Calu3 (cell line): ENCODE measurements at regions not wholly inside any gene's neighbourhood (a gene's known extent, or its start where the extent isn't known, plus 50 kb on each side); places are given as distances from the start of the nearest gene placed in this dataset.

Source experiments
- BruUV-seq: library from RNA; stranded (reverse); fragments of 400-500 nt; replicated peaks from 2 replicates; lab custom pipeline; 2021; lab: Mats Ljungman, UMichigan
- CTCF ChIA-PET: fragments of 300-600 bp; sonication (Branson Sonifier 250); formaldehyde crosslinking; loops from one replicate; lab custom pipeline; 2022; ENCODE audit warnings: antibody characterized with exemption; lab: Charles Lee
- DNase-seq: peaks from one replicate; pipeline ENCODE4 v3.0.0; 2022
- H3K27ac Mint-ChIP-seq: one replicate; pipeline ENCODE4 v1.8.0; 2022; ENCODE audit warnings: mixed read lengths; ENCODE audit not compliant: unreplicated experiment
- H3K27me3 Mint-ChIP-seq: one replicate; pipeline ENCODE4 v1.8.0; 2022; ENCODE audit warnings: mixed read lengths; ENCODE audit not compliant: unreplicated experiment
- H3K36me3 Mint-ChIP-seq: one replicate; pipeline ENCODE4 v1.8.0; 2022; ENCODE audit warnings: mild to moderate bottlenecking, moderate library complexity, mixed read lengths; ENCODE audit not compliant: insufficient read depth, unreplicated experiment
- H3K4me1 Mint-ChIP-seq: one replicate; pipeline ENCODE4 v1.8.0; 2022; ENCODE audit warnings: mild to moderate bottlenecking, low read depth, mixed read lengths; ENCODE audit not compliant: unreplicated experiment
- H3K4me3 Mint-ChIP-seq: one replicate; pipeline ENCODE4 v1.8.0; 2022; ENCODE audit warnings: mild to moderate bottlenecking, low read depth, moderate library complexity, mixed read lengths; ENCODE audit not compliant: unreplicated experiment
- H3K9me3 Mint-ChIP-seq: one replicate; pipeline ENCODE4 v1.8.0; 2022; ENCODE audit warnings: low read depth, mixed read lengths; ENCODE audit not compliant: unreplicated experiment
- intact Hi-C: fragments of 100-400 bp; cut with micrococcal nuclease; formaldehyde crosslinking; loops from one replicate; pipeline ENCODE4 v1.10.0; 2022; ENCODE audit not compliant: unreplicated experiment
- TF ChIP-seq, protein P1 (sequence below): fragments of 200-600 bp; IDR thresholded peaks from one replicate; pipeline ENCODE4 v1.8.0; 2022; ENCODE audit warnings: antibody characterized with exemption; ENCODE audit not compliant: unreplicated experiment

DNA sequence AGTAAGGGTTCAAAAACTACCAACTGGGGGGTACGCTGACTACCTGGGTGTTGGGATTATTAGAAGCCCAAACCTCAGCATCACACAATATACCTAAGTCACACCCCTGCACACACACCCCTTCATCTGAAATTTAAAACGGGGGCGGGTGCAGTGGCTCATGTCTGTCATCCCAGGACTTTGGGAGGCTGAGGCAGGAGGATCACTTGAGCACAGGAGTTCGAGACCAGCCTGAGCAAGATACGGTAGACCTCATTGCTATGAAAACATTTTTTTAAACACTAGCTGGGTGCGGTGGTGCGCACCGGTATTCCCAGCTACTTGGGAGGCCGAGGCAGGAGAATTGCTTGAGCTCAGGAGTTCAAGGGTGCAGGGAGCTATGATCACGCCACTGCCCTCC lies 331.0 kb downstream of the ASMT start:
- peaks cover 6% of the 10 kb centered on the region for H3K9me3 Mint-ChIP-seq
- H3K4me3 Mint-ChIP-seq: no peak overlapping the region
- H3K27me3 Mint-ChIP-seq: no peaks in the 10 kb centered on the region
- intact Hi-C loops: no loop called here
- DNase-seq: no peak
- CTCF ChIA-PET: no interaction called here
- H3K27ac Mint-ChIP-seq: no peak overlapping the region
- no TSS peak for BruUV-seq
- TF ChIP-seq, protein P1, sequence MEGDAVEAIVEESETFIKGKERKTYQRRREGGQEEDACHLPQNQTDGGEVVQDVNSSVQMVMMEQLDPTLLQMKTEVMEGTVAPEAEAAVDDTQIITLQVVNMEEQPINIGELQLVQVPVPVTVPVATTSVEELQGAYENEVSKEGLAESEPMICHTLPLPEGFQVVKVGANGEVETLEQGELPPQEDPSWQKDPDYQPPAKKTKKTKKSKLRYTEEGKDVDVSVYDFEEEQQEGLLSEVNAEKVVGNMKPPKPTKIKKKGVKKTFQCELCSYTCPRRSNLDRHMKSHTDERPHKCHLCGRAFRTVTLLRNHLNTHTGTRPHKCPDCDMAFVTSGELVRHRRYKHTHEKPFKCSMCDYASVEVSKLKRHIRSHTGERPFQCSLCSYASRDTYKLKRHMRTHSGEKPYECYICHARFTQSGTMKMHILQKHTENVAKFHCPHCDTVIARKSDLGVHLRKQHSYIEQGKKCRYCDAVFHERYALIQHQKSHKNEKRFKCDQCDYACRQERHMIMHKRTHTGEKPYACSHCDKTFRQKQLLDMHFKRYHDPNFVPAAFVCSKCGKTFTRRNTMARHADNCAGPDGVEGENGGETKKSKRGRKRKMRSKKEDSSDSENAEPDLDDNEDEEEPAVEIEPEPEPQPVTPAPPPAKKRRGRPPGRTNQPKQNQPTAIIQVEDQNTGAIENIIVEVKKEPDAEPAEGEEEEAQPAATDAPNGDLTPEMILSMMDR: no peak
- H3K36me3 Mint-ChIP-seq: no peaks in the 10 kb centered on the region
- H3K4me1 Mint-ChIP-seq: no peaks in the 10 kb centered on the region

DNA sequence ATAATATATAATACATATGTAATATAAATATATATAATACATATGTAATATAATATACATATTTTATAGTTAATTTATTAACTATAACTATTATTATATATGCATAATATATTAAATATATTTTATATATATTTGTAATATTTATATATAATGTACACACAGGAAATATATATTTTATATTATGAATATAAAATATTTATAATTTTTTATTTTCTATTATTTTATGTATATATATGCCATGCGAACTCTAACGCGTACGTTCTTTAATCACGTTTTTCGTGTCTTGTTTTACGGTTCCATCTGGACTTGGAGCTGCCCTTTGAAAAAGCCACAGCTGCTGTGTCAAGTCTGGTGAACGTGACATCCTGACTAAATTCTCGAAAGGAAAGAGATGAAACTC lies 332.1 kb downstream of the ASMT start:
- intact Hi-C loops: no loop called here
- Mint-ChIP-seq H3K9me3 (peaks cover 4% of the 10 kb centered on the region), H3K27me3 (no peaks in the 10 kb centered on the region), H3K27ac (no peak overlapping the region), H3K36me3 (no peaks in the 10 kb centered on the region), H3K4me3 (no peak overlapping the region), H3K4me1 (no peaks in the 10 kb centered on the region)
- CTCF ChIA-PET: no interaction called here
- BruUV-seq: no TSS peak
- TF ChIP-seq, protein P1: no peak
- no peak for DNase-seq
